ENCODE measurements at regions not wholly inside any gene's neighbourhood (a gene's known extent, or its start where the extent isn't known, plus 50 kb on each side); places are given as distances from the start of the nearest gene placed in this dataset.

- no peaks in the 10 kb centered on the region for H3K9me3 ChIP-seq
- DNase-seq (ENCODE audit: low spot score) (no peak), ATAC-seq (ENCODE audit: insufficient number of reproducible peaks, low FRiP score, low read depth) (no peak)
- TF ChIP-seq CTCF (IDR thresholded peaks at IDR 0.05) = no peak
- H3K36me3 ChIP-seq = no peaks in the 10 kb centered on the region
- H3K27me3 ChIP-seq (replicated peaks; ENCODE audit: insufficient read depth) = no peaks in the 10 kb centered on the region
- H3K4me1 ChIP-seq (ENCODE audit: control insufficient read depth in 1 of 2, low read depth in 2 of 2) = no peaks in the 10 kb centered on the region
- no peak overlapping the region for H3K4me3 ChIP-seq
- no peak overlapping the region for H3K27ac ChIP-seq
These were observed 167.2 kb downstream of the KLF5 start for GRCh38 chr13:73225990-73226389.

DNA sequence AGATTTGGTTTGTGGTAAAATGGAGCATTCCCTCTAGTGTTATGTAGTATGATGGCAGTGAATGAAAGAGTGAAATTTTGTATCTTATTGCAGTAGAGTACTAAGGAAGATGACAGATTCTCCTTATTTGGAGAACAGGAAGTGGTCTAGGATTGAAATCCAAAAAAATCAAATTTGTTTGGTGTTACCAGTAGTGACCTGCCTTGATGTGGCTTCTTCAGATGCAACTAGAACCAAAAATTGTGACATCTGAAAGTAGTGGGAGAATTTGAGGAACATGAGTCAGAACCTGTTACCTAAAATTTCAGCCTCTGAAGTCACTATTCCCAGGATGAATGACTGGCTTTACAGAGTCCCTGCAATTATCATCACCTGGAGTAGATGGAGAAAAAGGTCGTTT lies 165.9 kb downstream of the KLF5 start:
- DNase-seq (ENCODE audit: low spot score) (no peak), ATAC-seq (ENCODE audit: insufficient number of reproducible peaks, low FRiP score, low read depth) (no peak)
- H3K27me3 ChIP-seq (replicated peaks; ENCODE audit: insufficient read depth) = no peaks in the 10 kb centered on the region
- H3K27ac ChIP-seq = no peak overlapping the region
- no peak for TF ChIP-seq CTCF (IDR thresholded peaks at IDR 0.05)
- H3K9me3 ChIP-seq = no peaks in the 10 kb centered on the region
- no peak overlapping the region for H3K4me3 ChIP-seq
- no peaks in the 10 kb centered on the region for H3K36me3 ChIP-seq
- H3K4me1 ChIP-seq (ENCODE audit: control insufficient read depth in 1 of 2, low read depth in 2 of 2) = no peaks in the 10 kb centered on the region

DNA sequence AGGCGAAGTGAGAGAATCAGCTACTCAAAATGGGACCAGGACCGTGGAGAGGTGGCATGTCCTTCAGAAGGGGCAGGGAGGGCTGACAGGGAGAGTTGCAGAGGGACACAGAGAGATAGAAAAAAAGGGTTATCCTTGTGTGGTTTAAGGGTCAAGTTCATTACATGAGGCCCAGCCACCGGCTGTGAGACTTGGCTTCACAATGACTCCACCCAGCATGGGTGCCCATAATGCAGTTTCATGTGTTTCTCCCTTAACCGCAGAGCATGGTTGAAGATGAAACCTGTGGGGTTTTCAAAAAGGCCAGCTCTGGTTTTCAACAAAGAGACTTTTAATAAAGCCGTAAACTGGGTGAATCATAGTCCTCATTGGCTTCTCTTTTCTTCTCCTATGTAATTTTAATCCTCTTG lies 164.6 kb downstream of the KLF5 start:
- no peak overlapping the region for H3K27ac ChIP-seq
- ATAC-seq (ENCODE audit: insufficient number of reproducible peaks, low FRiP score, low read depth) (no peak), DNase-seq (ENCODE audit: low spot score) (no peak)
- no peak for TF ChIP-seq CTCF (IDR thresholded peaks at IDR 0.05)
- no peak overlapping the region for H3K4me3 ChIP-seq
- H3K4me1 ChIP-seq (ENCODE audit: control insufficient read depth in 1 of 2, low read depth in 2 of 2) = no peaks in the 10 kb centered on the region
- H3K27me3 ChIP-seq (replicated peaks; ENCODE audit: insufficient read depth) = no peaks in the 10 kb centered on the region
- H3K9me3 ChIP-seq = no peaks in the 10 kb centered on the region
- H3K36me3 ChIP-seq = no peaks in the 10 kb centered on the region

DNA sequence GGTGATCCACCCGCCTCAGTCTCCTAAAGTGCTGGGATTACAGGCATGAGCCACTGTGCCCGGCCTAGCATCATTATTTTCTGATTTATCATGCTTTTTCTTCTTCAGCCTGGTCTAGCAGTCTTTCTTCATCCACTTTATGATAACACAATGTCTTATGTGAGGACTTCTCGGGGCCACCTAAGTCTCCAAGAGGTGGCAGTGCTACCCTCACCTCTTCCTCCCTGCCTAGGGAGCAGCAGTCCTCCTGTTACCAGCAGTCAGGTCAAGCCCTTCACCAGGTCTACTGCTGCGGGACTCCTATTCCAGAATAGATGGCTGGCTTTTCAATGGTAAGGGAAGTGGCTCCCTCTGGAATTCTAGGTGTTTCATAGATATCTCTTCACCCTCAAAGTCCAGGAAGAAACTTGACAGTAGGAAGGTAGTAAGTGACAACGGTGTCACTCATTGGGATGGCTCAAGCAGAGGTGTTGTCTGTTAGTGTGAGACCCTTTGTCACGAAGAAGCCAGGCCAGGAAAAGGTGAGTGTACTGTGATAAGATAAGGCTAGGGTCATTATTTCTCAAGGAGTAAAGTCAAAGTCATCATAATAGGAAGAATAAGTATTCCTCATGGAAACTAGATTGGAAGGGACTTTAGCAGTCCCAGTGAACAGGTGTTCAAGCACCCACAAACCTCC lies 164.0 kb downstream of the KLF5 start:
- H3K27ac ChIP-seq = no peak overlapping the region
- H3K36me3 ChIP-seq = no peaks in the 10 kb centered on the region
- no peaks in the 10 kb centered on the region for H3K27me3 ChIP-seq (replicated peaks; ENCODE audit: insufficient read depth)
- no peak for TF ChIP-seq CTCF (IDR thresholded peaks at IDR 0.05)
- H3K9me3 ChIP-seq = no peaks in the 10 kb centered on the region
- no peaks in the 10 kb centered on the region for H3K4me1 ChIP-seq (ENCODE audit: control insufficient read depth in 1 of 2, low read depth in 2 of 2)
- H3K4me3 ChIP-seq = no peak overlapping the region
- no peak for ATAC-seq (ENCODE audit: insufficient number of reproducible peaks, low FRiP score, low read depth)
- DNase-seq (ENCODE audit: low spot score) = no peak

DNA sequence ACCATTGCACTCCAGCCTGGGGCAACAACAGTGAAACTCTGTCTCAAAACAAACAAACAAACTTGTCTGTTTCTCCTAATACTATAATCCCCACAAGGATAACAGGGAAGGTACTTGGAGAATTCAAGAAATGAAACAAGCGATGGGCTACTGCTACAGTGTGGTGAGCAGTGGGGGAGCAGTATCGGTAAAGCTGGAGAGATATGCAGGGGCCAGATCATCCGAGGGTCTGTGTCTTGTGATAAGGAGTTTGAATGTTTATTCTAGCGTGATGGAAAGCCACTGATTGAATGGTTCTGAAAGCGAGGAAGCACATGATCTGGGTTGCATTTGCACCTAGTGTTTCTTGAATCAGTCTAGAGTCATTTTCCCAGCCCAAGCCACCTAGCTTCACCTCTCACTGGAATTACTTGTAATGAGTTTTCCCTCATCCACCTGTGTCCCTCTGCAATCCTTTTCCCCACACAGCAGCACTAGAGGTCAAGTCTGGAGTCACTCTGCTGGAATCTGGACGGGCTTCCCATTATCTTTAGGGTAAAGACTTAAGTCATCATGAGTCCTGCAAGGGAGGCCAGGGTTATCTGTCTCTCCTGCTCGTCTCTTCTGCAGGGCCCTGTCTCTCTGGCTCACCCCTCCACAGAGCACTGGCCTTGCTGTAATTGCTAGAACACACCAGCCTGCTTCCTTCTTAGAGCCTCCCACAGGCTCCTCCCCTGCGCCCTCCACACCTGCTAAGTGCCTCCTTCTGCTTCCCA lies 162.3 kb downstream of the KLF5 start:
- ATAC-seq (ENCODE audit: insufficient number of reproducible peaks, low FRiP score, low read depth) (no peak), DNase-seq (ENCODE audit: low spot score) (no peak)
- H3K9me3 ChIP-seq = no peaks in the 10 kb centered on the region
- H3K4me3 ChIP-seq = no peak overlapping the region
- no peak for TF ChIP-seq CTCF (IDR thresholded peaks at IDR 0.05)
- no peaks in the 10 kb centered on the region for H3K27me3 ChIP-seq (replicated peaks; ENCODE audit: insufficient read depth)
- H3K36me3 ChIP-seq = no peaks in the 10 kb centered on the region
- H3K27ac ChIP-seq = no peak overlapping the region
- peaks cover 5 to 12% of the 10 kb centered on the region in 2 donors for H3K4me1 ChIP-seq (ENCODE audit: control insufficient read depth in 1 of 2, low read depth in 2 of 2)
